GM18909 (cell line): ENCODE measurements at regions not wholly inside any gene's neighbourhood (a gene's known extent, or its start where the extent isn't known, plus 50 kb on each side); places are given as distances from the start of the nearest gene placed in this dataset.

Source experiments
- ATAC-seq: cut with Tn5 transposase; IDR thresholded peaks from one replicate; pipeline ENCODE4 v1.9.1; 2021; ENCODE audit warnings: mild to moderate bottlenecking; ENCODE audit not compliant: unreplicated experiment, poor library complexity

DNA sequence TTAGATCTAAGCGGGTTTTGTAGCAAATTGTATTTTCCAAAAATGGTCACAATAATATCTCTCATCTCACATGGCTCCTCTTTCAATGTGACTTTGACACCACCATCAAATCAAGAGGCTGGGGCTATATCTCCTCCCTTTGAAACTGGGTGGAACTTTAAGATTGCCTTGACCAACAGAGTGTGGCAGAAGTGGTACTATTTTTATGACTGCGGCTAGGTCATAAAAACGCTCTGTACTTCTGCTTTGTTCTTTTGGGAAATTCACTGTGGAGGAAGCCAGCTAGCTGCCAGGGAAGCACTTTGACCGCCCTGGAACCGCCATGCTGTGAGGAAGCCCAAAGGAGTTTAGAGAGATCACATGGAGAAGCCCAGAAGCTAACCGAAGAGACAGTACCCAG, 50.7 kb upstream of the ACOT11 start:
- ATAC-seq: no peak

DNA sequence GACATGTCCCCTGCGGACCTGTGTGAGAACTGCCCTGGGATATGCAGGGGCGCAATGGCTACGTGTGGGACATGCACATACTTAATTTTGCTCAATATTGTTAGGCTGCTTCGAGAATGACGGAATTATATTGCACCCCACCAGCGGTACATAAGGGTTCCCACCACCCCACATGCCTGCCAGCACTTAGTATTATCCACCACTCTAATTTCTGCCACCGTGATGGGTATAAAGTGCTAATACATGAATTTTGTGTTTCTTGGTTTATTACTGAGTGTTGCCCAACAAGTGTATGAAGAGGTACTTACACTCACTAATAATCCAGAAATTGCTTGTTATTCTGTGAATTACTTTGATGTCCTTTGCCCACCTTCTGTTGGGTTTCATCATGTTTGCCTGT, 52.1 kb upstream of the ACOT11 start:
- no peak for ATAC-seq

DNA sequence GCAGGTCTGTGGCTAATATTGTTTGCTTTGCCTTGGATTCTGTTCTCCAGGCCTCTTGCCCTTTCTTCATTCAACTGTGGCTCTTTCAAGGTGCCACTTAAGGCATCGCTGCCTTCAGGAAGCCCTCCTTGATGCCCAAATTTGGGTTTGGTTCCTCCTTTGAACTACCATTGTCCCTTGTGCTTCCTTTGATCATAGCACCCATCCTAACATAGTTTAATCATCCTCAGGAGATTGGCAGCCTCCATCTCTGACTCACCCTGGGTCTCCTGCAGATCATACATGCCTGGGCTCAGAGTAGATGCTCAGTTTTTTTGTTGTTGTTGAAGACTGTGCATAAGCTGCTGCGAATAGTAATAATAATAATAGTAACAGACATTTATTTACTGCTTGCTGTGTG, 54.4 kb upstream of the ACOT11 start:
- no peak for ATAC-seq

DNA sequence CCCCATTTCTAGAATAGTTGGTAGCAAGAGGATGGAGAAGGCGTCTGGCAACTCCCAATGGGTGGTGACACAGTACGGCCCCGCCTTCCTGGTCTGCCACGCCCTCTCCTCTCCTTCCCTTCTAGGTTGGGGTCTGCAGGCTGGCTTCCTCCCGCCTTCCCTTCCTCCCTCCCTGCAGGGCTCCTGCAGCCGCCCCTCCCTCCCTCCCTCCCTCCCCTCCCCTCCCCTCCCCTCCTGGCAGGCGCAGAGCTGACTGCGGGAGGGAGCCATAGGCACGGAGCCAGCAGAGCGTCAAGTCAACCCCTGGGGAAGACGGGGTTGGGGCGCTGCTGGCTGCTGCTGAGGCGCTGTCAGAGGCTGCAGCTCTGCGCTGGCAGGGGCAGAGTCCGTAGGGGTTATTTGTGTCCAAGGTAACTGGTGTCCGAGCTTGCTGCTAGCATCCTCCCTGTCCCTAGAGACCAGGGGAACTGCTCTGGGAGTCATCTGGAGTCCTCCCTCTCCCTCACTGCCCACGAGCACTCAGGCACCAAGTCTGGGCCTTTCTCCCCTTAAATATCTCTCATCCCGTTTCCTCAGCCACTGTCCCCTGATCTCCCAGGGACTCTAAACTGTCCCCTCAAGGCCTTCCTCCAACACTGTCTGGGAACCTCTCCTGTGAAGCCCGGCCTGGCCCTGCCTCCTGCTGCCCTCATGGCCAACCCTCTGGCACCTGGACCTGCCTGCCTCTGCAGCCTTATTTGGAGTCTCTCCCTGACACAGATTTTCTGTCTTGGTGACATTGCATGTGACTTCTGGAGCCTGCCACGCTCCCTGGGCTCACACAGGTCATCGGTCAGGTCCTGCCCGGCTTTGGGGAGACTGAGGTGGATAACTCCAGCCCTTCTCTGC, 57.4 kb upstream of the ACOT11 start:
- no peak for ATAC-seq

DNA sequence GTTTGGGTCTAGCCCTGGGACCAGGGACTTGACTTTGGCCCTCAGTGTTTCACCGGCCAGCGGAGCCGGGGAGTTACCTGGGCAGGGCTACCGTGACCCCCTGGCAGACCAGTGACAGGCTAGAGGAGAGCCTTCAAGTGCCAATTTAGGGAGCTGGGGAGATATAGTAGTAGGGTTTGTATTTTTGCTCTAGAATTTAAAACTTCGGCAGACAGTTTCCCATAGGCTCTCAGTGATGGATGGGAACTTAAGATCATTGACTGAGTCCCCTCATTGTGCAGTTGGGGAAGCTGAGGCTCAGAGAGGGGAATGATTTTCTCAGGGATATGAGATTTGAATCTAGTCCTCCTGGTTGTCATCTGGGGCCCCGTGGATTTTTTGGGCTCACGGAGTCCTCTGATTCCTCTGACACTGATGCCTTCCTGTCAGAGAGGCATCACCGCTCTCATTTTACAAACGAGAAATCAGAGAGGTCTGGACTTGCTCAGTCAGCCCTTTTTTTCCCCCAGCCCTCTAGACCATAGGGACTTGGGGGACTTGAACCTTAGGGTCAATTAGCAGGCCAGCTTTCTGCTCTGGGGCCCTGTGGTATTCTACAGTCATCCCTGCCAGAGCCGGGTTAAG, 58.3 kb upstream of the ACOT11 start:
- ATAC-seq: no peak

DNA sequence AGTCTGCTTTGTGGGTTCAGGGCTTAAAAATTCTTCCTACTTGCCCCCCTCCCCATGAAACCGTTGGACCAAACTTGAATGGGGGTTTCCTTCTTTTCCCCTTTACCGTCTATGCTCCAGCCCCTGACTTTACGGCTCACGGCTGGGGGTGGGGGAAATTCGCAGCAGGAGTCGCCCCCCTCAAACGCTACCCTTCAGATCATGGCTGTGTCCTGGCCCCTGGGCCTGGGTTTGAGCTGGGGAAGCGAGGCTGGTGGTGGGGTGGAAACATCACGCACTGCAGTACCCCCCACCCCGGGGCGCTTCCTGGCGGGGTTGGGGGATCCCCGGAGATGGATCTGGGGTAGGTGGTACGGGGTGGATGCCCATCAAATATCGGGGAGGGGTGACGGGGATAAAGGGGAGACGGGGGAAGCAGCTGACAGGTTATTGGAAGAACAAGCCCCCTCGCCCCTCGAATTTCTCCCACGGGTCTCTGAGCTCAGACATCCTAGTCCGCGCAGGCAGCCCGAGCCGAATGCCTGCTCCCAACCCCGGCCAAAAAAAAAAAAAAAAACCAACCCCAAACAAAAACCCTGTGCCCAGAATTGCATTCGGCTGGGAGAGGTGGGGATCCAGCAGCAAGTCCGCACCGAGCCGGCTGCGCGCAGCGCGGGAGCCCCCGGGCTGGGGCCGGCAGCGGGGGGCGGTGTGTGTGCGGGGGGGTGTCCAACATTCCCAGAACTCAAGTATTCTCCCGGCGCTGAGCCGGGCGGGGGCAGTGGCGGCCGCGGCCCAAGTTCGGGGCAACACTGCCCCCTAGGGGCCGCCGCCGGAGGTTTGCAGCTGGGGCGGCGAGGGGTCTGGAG, 59.0 kb upstream of the ACOT11 start:
- peak; percentile 69 for ATAC-seq

DNA sequence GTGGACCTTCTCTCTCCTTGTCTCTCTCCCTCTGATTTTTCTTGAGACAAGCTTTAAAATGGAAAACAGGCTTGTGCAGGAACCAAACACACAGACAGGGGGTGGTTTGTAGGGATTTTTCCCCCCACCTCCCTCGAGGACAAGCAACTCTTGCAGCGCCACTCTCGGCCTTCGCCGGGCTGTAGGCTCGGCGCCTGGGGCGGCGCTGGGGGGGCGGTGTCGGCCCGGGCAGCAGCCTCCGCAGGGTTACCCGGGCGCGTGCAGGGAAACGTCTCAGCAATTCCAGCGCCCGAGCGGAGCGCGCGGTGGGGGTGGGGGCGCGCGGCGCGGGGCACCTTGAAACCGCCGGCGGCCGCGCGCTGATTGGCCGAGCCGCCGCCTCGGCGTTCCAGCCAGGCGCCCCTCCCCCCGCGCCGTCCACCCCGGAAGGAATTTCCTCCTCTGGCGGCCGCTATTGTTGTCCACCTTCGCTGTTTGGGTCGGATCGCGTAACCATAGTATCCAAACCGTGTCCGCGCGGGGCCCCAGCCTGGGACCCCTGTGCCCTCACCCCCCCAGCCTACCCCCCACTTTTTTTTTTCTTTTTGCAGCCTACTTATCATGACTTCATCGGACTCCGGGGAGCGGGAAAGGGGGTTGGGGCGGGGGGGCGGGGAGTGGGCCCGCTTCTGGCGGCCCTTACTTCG, 59.8 kb upstream of the ACOT11 start:
- ATAC-seq: peak; percentile 54

DNA sequence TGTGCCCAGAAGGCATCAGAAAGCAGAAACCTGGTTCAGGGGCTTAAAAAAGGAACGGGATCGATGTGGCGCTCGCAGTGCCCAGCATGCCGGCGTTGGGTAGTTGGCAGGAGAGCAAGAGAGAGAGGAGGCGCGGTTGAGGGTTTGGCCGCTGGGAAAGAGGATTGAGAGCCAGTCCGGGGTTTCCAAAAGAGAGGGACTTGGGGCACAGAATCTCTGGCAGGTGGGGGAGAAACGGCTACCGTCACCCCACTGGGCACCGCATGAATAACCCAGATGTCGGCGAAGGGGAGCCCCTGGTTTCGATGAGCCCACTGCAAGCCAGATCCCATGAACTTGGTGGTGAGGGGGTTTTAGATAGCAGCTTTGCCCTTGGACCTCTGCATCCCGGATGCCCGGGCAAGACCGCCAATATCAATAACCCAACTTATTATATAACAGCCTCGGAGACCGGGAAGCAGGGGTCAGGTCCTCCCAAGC, 60.4 kb upstream of the ACOT11 start:
- ATAC-seq: peak; percentile 2

DNA sequence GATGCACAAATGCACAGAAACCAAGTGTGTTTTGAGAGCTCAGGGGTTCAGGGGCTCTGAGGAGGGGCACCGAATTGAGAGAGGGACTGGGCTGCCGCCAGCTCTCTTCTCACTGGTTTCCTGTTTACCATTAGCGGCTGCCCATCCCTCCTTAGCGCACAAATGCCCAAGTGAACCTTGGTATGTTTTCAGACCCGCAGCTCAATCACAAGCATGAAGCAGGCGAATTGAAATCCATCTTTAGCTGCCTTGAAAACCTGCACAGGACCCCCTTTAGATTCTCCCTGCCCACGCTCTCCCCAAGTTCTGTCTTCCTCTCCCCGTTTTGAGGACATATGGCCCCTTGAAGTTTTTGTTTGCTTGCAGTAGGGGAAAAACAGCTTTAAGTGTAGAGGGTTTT, 61.1 kb upstream of the ACOT11 start:
- ATAC-seq: no peak

DNA sequence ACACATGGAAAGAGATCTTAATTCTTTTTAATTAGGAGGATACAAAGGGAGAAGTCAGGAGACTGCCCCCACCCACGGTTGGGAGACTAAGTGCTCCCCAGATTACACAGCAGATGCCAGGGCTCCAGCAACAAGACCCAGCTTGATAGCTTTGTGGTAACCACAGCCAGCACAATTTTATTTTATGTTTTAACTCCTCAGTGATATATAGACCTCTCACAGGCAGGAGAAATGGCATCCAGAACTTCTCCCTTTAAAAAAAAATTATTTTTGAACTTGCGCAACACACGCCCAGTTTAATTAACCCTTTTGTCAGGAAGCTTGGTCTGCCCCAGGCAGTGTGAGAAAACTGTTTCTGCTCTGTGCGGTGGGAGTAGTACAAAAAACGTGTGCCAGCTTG, 62.6 kb upstream of the ACOT11 start:
- no peak for ATAC-seq

DNA sequence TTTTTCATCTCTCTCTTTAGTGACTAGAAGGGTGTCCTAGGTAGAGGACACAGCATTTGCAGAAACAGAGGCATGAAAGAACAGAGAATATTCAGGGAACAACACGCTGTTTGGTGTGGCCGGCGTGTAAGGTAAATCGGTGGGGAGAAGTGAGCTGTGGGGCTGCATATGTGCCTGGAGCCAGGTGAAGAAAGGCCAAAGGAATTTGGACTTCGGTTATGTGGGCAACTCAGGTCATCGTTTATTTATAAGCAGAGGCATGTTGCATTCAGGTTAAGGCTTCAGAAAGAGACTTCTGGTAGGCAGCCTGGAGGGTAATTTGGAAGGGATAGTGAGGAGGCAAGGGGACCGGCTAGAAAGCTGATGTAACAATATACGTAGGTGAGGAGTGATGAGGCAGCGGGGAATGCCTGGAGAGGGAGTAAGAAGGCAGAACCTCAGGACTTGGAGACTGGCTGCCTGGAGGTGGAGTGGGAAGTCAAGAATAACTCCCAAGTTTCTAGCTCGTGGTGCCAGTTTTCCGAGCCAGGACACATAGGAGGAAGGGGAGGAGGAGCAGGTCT, 64.1 kb upstream of the ACOT11 start:
- no peak for ATAC-seq

DNA sequence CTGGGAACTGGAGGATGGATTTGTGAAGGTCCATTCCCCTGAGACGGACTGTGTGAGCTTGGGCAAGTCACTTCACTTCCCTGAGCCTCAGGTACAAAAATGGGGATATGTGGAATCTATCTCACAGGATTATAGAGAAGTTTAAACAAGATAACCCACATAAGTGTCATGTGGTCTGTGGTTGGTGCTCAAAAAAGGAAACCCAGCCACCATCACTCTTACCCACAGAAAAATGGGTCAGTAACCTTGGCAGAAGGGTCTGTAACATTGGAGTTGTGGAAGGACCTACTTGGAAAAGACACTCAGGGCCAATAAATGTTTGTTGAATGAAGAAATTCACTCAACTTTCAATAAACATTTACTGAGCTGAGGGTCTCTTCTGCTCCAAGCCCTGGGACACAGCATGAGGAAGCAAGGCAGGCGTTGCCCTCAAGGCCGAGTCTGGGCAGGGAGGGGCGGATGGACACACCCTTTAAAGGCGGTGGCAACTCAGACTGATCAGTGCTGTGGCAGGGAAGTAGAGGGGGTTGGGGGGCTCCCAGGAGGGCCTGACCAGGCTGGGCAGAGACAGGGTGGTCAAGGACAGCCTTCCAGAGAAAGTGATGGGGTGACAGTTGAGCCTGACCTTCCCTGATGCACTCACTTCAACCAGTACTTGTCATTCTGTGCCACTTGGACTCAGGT, 66.7 kb upstream of the ACOT11 start:
- no peak for ATAC-seq

DNA sequence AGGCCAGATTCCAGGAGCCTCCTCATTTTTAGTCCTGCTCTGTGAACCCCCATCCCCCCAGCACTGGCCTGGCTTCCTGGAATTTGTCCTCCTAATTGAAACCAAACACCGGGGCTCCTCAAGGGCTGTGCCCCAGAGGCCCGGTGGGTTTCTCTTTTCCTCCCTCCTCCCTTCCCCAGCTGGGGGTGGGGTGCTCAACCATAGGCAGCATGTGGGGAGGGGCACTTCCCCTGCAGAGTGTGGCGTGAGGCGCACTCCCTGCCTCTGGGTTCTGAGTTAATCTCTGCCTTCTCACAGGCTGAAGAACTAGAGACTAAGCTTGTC, 67.5 kb upstream of the ACOT11 start:
- ATAC-seq: no peak

DNA sequence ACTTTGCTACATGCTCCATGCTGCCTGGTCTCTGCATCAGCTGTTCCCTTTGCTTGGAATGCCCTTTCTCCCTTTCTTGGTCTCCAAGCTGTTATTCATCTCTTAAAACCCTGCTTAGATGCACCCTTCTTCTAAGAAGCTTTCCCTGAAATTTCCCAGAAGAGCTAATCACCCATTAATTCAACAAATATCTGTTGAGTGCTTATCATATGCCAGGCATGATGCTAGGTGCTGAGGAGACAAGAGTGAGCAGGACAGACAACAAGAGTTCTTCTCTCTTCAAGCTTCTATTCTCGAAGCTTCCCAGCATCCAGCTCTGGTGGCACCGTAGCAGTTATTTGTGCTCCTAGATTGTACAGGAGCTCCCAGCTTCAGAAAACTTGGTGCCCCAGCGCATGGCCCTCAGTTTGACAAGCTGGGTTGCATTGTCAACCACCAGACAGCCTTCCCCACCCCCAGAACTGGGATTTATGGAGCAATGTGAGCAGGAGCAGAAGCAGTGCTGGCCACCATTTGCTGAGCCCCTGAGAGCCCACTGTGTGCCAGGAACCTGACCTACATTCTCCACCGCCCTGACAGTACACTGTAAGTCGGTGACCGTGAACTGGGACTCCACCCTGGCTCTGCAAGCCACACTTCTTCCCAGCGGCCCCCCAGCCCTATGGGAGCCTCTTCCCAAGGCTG, 68.0 kb upstream of the ACOT11 start:
- ATAC-seq: no peak

DNA sequence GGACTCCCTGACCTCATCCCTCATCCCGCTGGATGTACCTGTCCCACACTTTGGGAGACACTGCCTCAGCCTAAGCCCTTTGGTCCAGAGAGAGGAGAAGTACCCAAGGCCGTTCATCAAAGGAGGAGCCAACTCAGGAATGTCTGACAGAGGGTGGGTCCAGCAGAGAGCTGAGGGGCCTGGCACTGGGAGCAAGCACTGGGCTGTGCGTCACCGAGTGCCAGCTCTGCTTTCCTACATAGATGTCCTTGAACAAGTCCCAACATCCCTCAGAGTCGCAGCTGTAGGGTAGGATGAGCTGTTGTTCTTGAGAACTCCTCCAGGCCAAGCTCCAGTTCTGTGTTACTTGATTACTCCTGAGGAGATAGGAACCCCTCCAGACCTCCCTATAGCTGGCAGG, 68.8 kb upstream of the ACOT11 start:
- no peak for ATAC-seq

DNA sequence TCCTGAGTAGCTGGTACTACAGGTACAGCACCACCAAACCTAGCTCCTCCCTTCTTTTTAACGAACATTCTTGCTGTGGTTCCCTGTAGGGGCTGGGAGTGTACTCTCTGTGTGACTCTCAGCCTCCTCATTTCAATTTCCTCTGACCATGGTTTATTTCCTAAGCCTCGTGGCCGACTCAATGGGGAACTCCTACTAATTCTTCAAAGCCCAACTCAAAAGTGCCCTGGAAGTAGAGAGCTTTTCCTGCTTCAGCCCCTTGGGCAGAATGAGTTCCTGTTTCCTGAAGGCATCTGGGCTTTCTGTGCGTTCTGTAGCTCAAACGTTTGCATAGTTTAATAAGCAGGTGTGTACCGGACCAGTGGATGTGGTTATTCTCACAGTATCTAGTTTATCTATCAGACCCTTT, 70.9 kb upstream of the ACOT11 start:
- ATAC-seq: no peak

DNA sequence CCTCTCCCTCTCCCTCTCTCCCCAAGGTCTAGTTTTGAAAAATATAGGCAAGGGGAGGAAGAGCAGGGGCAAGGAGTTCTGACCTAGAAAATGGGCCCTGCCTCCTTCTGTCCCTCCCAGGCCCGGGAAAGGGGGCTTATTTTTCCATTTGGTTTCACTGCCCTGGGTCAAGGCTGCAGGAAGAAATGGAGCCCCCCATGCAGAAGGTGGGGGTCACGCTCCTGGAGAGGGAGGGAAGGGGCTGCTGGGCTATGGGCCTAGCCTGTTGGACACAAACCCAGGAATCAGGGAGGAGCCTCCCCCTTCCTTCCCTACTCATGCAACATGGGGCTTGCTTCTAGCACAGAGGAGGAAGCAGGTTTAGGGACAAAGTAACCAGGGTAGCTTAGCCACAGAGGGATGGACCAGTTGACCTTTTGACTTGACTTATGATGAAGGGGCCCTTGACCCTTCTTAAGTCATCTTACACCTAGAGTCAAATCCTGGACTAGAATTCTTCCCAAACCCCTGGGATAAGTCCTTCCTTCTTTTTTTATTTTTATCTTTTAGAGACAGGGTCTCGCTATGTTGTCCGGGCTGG, 70.4 kb upstream of the SSBP3 start:
- ATAC-seq: no peak

DNA sequence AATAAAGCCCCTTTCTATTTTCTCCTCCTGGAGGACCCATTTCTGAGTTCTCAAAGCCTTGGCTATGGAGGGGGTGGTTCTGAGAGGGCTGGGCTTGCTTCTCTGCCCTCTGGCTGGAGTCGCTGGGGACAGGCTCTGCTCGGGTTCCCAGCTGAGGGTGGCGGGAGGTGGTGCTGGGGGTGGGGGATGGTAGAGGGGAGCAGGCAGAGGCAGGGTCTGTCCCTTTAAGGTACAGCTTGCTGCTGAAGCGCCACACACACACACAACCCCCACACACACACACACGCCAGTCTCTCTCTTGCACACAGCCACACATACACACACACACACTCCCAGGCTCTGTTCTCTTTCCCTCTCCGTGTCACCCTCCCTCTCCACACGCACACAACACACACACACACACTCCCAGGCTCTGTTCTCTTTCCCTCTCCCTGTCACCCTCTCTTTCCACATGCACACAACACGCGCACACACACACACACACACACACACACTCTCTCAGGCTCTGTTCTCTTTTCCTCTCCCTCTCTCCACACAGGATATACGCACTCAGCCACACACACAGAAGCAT, 69.8 kb upstream of the SSBP3 start:
- no peak for ATAC-seq
